Right lobe of liver (tissue), 6 donors: ENCODE measurements at regions not wholly inside any gene's neighbourhood (a gene's known extent, or its start where the extent isn't known, plus 50 kb on each side); places are given as distances from the start of the nearest gene placed in this dataset.

Source experiments
- ATAC-seq, 4 donors: fragments of 200-7000 bp; cut with Tn5 transposase; one replicate each; pipeline ENCODE4 v1.9.1; 2020; ENCODE audit warnings: mild to moderate bottlenecking in 4 of 4, moderate library complexity in 4 of 4
- DNase-seq, 3 donors: peaks; one replicate each; pipeline ENCODE4 v3.0.0-alpha.2; 2020
- H3K27ac ChIP-seq, 3 donors: fragments of 200-600 bp; one replicate each; pipeline ENCODE4 v1.8.0; 2022
- H3K27me3 ChIP-seq, 2 donors: fragments of 200-600 bp; one replicate each; pipeline ENCODE4 v1.8.0; 2022
- H3K36me3 ChIP-seq, 4 donors: fragments of 200-600 bp; sonication (generic) in 1 of 4; one replicate each; pipeline versions ENCODE4 v1.5.1 to v1.8.0; 2017 to 2022; ENCODE audit warnings: control low read depth in 1 of 4
- H3K4me1 ChIP-seq, 4 donors: fragments of 200-600 bp; sonication (generic) in 1 of 4; one replicate each; pipeline versions ENCODE4 v1.5.1 to v1.8.0; 2017 to 2022; ENCODE audit warnings: control low read depth in 1 of 4
- H3K4me3 ChIP-seq, 3 donors: fragments of 200-600 bp; one replicate each; pipeline ENCODE4 v1.8.0; 2022
- H3K9me3 ChIP-seq, 4 donors: fragments of 200-600 bp; sonication (generic) in 1 of 4; one replicate each; pipeline versions ENCODE4 v1.5.1 to v1.8.0; 2017 to 2022; ENCODE audit warnings: control low read depth in 1 of 4
- POLR2A ChIP-seq: fragments of 450-650 bp; IDR thresholded peaks from one replicate; pipeline ENCODE4 v1.6.1; 2017; ENCODE audit warnings: antibody characterized with exemption, mild to moderate bottlenecking
- WGBS: methylation state at CpG from one replicate; pipeline ENCODE4 v1.1.6; 2018; ENCODE audit warnings: low coverage, low lambda C conversion rate; ENCODE audit not compliant: insufficient coverage; ENCODE audit errors: missing lambda C conversion rate; 5-methylcytosine and 5-hydroxymethylcytosine counted together
- intact Hi-C, 2 donors: fragments of 100-400 bp; cut with DNase I; formaldehyde crosslinking; loops; one replicate each; pipeline versions ENCODE4 v1.11.2 to v1.14.1; 2022
- TF ChIP-seq, protein P1 (sequence below), 4 donors: fragments of 200-600 bp in 3 of 4; fragments of 450-650 bp in 1 of 4; IDR thresholded peaks; one replicate each; pipeline versions ENCODE4 v1.5.1 to v1.8.0; 2016 to 2022; ENCODE audit warnings: antibody characterized with exemption in 4 of 4, mild to moderate bottlenecking in 2 of 4
- donor health status: DM: no; HTN: yes; CAD: no.
- donor health status: DM: no; HTN: no; CAD: no.
- donor health status: DM: no; HTN: no; CAD: no.
- donor health status: DM: no; HTN: yes; CAD: no.
- donor health status: DM: no; HTN: yes; CAD: no.

GRCh38 chr9:80157561-80157983 is 585.8 kb downstream of the TLE4 start:
- Histone ChIP-seq H3K27ac (no peak overlapping the region), H3K27me3 (no peaks in the 10 kb centered on the region), H3K36me3 (no peaks in the 10 kb centered on the region), H3K9me3 (no peaks in the 10 kb centered on the region), H3K4me1 (no peaks in the 10 kb centered on the region), H3K4me3 (no peak overlapping the region)
- DNase-seq: no peak
- WGBS: 47% methylated on average over 4 of the region's 4 CpGs
- intact Hi-C loops: no loop called here
- TF ChIP-seq, protein P1, sequence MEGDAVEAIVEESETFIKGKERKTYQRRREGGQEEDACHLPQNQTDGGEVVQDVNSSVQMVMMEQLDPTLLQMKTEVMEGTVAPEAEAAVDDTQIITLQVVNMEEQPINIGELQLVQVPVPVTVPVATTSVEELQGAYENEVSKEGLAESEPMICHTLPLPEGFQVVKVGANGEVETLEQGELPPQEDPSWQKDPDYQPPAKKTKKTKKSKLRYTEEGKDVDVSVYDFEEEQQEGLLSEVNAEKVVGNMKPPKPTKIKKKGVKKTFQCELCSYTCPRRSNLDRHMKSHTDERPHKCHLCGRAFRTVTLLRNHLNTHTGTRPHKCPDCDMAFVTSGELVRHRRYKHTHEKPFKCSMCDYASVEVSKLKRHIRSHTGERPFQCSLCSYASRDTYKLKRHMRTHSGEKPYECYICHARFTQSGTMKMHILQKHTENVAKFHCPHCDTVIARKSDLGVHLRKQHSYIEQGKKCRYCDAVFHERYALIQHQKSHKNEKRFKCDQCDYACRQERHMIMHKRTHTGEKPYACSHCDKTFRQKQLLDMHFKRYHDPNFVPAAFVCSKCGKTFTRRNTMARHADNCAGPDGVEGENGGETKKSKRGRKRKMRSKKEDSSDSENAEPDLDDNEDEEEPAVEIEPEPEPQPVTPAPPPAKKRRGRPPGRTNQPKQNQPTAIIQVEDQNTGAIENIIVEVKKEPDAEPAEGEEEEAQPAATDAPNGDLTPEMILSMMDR (IDR thresholded peaks at IDR 0.05): no peak
- no peak for TF ChIP-seq POLR2A
- ATAC-seq: peak in 2 of 4 donors; percentile 18 to 55

DNA sequence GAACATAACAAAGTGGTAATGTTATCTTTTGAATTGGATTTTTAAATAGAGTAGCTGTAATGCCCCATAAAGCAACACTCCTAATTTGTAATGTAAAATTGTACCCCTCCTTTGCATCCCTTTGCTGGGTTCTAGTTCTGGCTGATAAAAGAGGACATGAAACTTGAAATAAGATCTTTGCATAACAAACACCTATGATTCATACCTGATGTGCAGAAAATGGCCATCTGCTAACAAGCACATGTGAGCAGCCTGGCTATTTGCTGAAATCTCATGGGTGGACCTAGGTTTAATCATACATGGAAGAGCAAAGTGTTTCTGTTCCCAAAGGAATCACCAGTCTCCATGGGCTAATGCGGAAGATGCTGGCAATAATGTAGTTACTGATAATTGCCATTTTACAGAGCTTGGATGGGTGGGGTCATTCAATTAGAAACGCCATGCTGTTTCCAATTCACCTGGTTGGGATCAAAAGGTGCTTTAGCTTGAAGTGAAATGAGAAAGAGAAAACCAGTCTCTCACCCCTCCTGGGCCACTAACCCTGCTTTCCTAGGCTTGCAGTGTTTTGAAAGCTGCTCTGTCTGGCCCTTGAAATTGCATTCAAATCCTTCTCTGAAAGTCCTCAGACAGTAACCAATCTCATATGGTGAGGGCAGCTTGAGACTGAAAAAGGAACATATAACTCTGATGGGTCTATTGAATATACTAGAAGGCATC is 585.1 kb downstream of the TLE4 start:
- Histone ChIP-seq H3K4me3 (no peak overlapping the region), H3K27ac (no peak overlapping the region), H3K9me3 (no peaks in the 10 kb centered on the region), H3K36me3 (no peaks in the 10 kb centered on the region), H3K4me1 (no peaks in the 10 kb centered on the region), H3K27me3 (no peaks in the 10 kb centered on the region)
- ATAC-seq (no peak), DNase-seq (no peak)
- intact Hi-C loops: no loop called here
- no peak for TF ChIP-seq POLR2A
- TF ChIP-seq, protein P1 (IDR thresholded peaks at IDR 0.05): no peak
- WGBS: 72% methylated on average over 2 of the region's 2 CpGs

DNA sequence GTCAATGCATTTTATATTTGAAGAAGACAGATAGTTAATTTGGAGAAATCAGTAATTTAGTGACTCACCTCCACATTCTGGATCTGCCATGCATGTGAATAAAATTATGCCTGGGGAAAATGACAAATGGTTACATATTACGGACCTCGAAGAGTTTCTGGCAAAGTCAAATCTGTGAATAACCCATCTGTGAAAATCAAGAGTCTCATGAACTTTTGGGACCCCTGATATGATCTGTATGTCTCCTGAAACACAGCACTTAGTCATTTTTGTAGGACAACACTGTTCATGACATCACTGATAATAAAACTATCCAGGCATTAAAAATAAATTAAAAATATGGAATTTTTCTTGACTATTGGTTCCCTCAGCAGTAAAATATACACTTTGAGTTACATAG is 584.5 kb downstream of the TLE4 start:
- Histone ChIP-seq H3K4me1 (no peaks in the 10 kb centered on the region), H3K36me3 (no peaks in the 10 kb centered on the region), H3K27me3 (no peaks in the 10 kb centered on the region), H3K9me3 (no peaks in the 10 kb centered on the region), H3K27ac (no peak overlapping the region), H3K4me3 (no peak overlapping the region)
- 49% methylated on average over 2 of the region's 2 CpGs for WGBS
- TF ChIP-seq, protein P1 (IDR thresholded peaks at IDR 0.05): no peak
- no peak for TF ChIP-seq POLR2A
- DNase-seq (no peak), ATAC-seq (no peak)
- intact Hi-C loops: no loop called here

GRCh38 chr9:80147866-80148265 is 576.1 kb downstream of the TLE4 start:
- no peaks in the 10 kb centered on the region for H3K27me3 ChIP-seq
- no peaks in the 10 kb centered on the region for H3K9me3 ChIP-seq
- no peaks in the 10 kb centered on the region for H3K4me1 ChIP-seq
- no peaks in the 10 kb centered on the region for H3K36me3 ChIP-seq
- TF ChIP-seq POLR2A: no peak
- TF ChIP-seq, protein P1 (IDR thresholded peaks at IDR 0.05): no peak
- intact Hi-C loops: no loop called here
- WGBS: 57% methylated on average over 3 of the region's 3 CpGs
- no peak overlapping the region for H3K4me3 ChIP-seq
- DNase-seq: no peak
- ATAC-seq: no peak
- H3K27ac ChIP-seq: no peak overlapping the region
